CD4-positive, alpha-beta T cell (primary cell): ENCODE measurements at regions not wholly inside any gene's neighbourhood (a gene's known extent, or its start where the extent isn't known, plus 50 kb on each side); places are given as distances from the start of the nearest gene placed in this dataset.

Experiments
- ATAC-seq: fragments of 200-7000 bp; cut with Tn5 transposase; one replicate; pipeline ENCODE4 v1.10.0; 2022; ENCODE audit warnings: mild to moderate bottlenecking; ENCODE audit not compliant: poor library complexity
- CTCF ChIA-PET: fragments of 350-600 bp; sonication (Branson Sonifier 250); formaldehyde crosslinking; loops from one replicate; lab custom pipeline; 2021; ENCODE audit warnings: antibody characterized with exemption, inconsistent platforms; lab: Charles Lee
- POLR2A ChIA-PET: fragments of 350-600 bp; sonication (Branson Sonifier 250); formaldehyde crosslinking; loops from one replicate; lab custom pipeline; 2021; ENCODE audit warnings: antibody characterized with exemption, inconsistent platforms; lab: Charles Lee
- DNase-seq, 14 experiments: peaks; one replicate each; pipeline ENCODE4 v3.0.0-alpha.2; 2013 to 2020; ENCODE audit warnings: mixed read lengths in 2 of 14
- H3K27ac ChIP-seq, 2 donors: one replicate each; pipeline versions ENCODE4 v1.5.1 to v1.7.0; 2013; ENCODE audit warnings: low read length in 2 of 2, low read depth in 1 of 2, mild to moderate bottlenecking in 1 of 2
- H3K27me3 ChIP-seq, 2 experiments: 1 replicate in 1 of 2; 2 replicates in 1 of 2; pipeline versions ENCODE4 v1.6.1 to v1.7.0; 2013; ENCODE audit warnings: low read length in 2 of 2, control low read depth in 1 of 2, mild to moderate bottlenecking in 1 of 2, moderate library complexity in 1 of 2; ENCODE audit not compliant: insufficient read depth in 2 of 2, control insufficient read depth in 1 of 2
- H3K36me3 ChIP-seq: one replicate; pipeline ENCODE4 v1.6.1; 2013; ENCODE audit warnings: low read length, control low read depth; ENCODE audit not compliant: insufficient read depth
- H3K4me1 ChIP-seq: one replicate; pipeline ENCODE4 v1.6.1; 2013; ENCODE audit warnings: low read length, control low read depth; ENCODE audit not compliant: insufficient read depth
- H3K4me3 ChIP-seq: one replicate; pipeline ENCODE4 v1.5.1; 2013; ENCODE audit warnings: mild to moderate bottlenecking, low read length, moderate library complexity
- H3K9me3 ChIP-seq, 2 experiments: 1 replicate in 1 of 2; 2 replicates in 1 of 2; pipeline versions ENCODE4 v1.6.1 to v1.7.0; 2013; ENCODE audit warnings: low read length in 2 of 2, mild to moderate bottlenecking in 2 of 2, control low read depth in 1 of 2, moderate library complexity in 1 of 2; ENCODE audit not compliant: control insufficient read depth in 1 of 2, insufficient read depth in 1 of 2
- H3K27ac Mint-ChIP-seq: one replicate; pipeline ENCODE4 v1.8.0; 2020; ENCODE audit warnings: mixed read lengths
- H3K27me3 Mint-ChIP-seq: one replicate; pipeline ENCODE4 v1.8.0; 2021; ENCODE audit warnings: mixed read lengths
- H3K36me3 Mint-ChIP-seq: one replicate; pipeline ENCODE4 v1.8.0; 2021; ENCODE audit warnings: low read depth, mixed read lengths
- H3K4me1 Mint-ChIP-seq: one replicate; pipeline ENCODE4 v1.8.0; 2021; ENCODE audit warnings: low read depth, mixed read lengths
- H3K4me3 Mint-ChIP-seq: one replicate; pipeline ENCODE4 v1.8.0; 2020; ENCODE audit warnings: mild to moderate bottlenecking, mixed read lengths
- H3K9me3 Mint-ChIP-seq: one replicate; pipeline ENCODE4 v1.8.0; 2020; ENCODE audit warnings: mixed read lengths
- intact Hi-C, 2 experiments: fragments of 100-400 bp; cut with DNase I in 1 of 2; cut with micrococcal nuclease in 1 of 2; formaldehyde crosslinking; loops; one replicate each; pipeline versions ENCODE4 v1.15.1 to v1.9.0; 2023 to 2025; cut with DNase I, micrococcal nuclease
- TF ChIP-seq, protein P1 (sequence below): fragments of 200-600 bp; IDR thresholded peaks from one replicate; pipeline ENCODE4 v1.8.0; 2022; ENCODE audit warnings: antibody characterized with exemption, mild to moderate bottlenecking

DNA sequence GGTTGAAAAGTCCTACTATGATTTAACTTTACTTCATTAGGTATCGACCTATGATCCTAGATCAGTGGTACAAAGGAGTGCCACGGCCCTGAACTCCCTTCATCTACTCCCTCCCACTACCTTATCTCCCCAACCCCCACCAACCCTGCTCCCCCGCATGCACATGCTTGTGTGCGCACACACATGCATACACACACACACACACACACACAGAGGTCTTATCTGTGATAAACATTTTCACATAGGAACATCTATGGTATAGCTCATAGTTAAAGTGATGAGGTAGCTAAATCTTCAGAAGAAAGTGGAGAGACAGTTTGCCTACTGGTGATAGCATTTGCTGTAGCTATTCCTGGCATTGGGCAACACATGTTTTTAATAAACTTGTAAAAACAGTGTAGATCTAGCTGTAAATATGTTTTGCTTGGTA lies 471.3 kb downstream of the ZEB2 start:
- DNase-seq: no peak
- Mint-ChIP-seq H3K4me3 (no peak overlapping the region), H3K9me3 (no peaks in the 10 kb centered on the region), H3K4me1 (no peaks in the 10 kb centered on the region), H3K36me3 (no peaks in the 10 kb centered on the region), H3K27me3 (no peaks in the 10 kb centered on the region), H3K27ac (no peak overlapping the region)
- Histone ChIP-seq H3K36me3 (no peaks in the 10 kb centered on the region), H3K4me3 (no peak overlapping the region), H3K4me1 (no peaks in the 10 kb centered on the region), H3K9me3 (no peaks in the 10 kb centered on the region), H3K27me3 (no peaks in the 10 kb centered on the region), H3K27ac (no peak overlapping the region)
- POLR2A ChIA-PET: no interaction called here
- TF ChIP-seq, protein P1, sequence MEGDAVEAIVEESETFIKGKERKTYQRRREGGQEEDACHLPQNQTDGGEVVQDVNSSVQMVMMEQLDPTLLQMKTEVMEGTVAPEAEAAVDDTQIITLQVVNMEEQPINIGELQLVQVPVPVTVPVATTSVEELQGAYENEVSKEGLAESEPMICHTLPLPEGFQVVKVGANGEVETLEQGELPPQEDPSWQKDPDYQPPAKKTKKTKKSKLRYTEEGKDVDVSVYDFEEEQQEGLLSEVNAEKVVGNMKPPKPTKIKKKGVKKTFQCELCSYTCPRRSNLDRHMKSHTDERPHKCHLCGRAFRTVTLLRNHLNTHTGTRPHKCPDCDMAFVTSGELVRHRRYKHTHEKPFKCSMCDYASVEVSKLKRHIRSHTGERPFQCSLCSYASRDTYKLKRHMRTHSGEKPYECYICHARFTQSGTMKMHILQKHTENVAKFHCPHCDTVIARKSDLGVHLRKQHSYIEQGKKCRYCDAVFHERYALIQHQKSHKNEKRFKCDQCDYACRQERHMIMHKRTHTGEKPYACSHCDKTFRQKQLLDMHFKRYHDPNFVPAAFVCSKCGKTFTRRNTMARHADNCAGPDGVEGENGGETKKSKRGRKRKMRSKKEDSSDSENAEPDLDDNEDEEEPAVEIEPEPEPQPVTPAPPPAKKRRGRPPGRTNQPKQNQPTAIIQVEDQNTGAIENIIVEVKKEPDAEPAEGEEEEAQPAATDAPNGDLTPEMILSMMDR: no peak
- CTCF ChIA-PET: no interaction called here
- no peak for ATAC-seq
- intact Hi-C loops: no loop called here

DNA sequence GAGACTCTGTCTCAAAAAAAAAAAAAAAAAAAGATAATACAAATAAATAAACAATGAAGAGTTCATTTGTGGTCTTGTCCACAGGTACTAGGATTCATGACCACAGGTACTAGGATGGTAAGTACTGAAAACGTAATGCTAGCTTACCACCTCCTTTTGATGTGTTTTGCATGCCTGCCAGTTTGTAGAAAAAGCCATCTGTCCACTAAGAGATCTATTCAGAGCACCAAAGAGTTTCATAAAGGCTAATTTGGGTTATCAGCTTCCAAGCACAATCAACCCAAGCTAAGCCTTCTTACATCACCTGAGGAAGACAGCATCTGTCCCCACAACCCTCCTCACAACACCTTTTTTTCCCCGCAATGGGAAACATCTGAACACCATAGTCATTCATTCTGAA lies 477.2 kb downstream of the ZEB2 start:
- no peak overlapping the region for H3K4me3 Mint-ChIP-seq
- H3K36me3 Mint-ChIP-seq: no peaks in the 10 kb centered on the region
- H3K9me3 Mint-ChIP-seq: no peaks in the 10 kb centered on the region
- TF ChIP-seq, protein P1: no peak
- no peaks in the 10 kb centered on the region for H3K36me3 ChIP-seq
- H3K4me1 ChIP-seq: no peaks in the 10 kb centered on the region
- peaks cover 4% of the 10 kb centered on the region for H3K4me1 Mint-ChIP-seq
- no peaks in the 10 kb centered on the region for H3K9me3 ChIP-seq
- CTCF ChIA-PET: no interaction called here
- no peak overlapping the region for H3K4me3 ChIP-seq
- no peaks in the 10 kb centered on the region for H3K27me3 ChIP-seq
- ATAC-seq: no peak
- no peak for DNase-seq
- intact Hi-C loops: no loop called here
- H3K27ac ChIP-seq: no peak overlapping the region
- H3K27ac Mint-ChIP-seq: no peak overlapping the region
- no peaks in the 10 kb centered on the region for H3K27me3 Mint-ChIP-seq
- POLR2A ChIA-PET: no interaction called here

DNA sequence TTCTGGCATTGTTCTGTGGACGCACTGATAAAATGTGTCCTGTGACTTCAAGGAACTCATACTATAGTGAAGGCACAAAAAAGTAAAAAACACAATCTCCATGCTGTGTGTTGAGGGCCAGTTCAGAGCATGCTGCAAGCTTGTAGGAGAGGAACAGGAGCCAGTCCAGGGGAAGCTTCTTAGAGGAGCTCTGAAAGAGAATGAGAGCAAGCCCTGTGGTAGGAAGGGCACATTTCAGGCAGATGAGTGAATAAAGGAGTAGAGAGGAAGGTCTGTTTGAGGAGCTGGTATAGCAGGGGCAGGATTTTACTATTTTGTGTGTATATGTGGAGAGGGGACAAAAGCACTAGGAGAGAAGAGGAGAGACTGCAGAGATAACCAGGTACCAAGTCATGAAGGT lies 478.3 kb downstream of the ZEB2 start:
- Histone ChIP-seq H3K4me1 (no peaks in the 10 kb centered on the region), H3K27me3 (no peaks in the 10 kb centered on the region), H3K36me3 (no peaks in the 10 kb centered on the region), H3K9me3 (no peaks in the 10 kb centered on the region), H3K27ac (no peak overlapping the region), H3K4me3 (no peak overlapping the region)
- TF ChIP-seq, protein P1: no peak
- peaks cover 4% of the 10 kb centered on the region for H3K4me1 Mint-ChIP-seq
- H3K9me3 Mint-ChIP-seq: no peaks in the 10 kb centered on the region
- intact Hi-C loops: no loop called here
- H3K27me3 Mint-ChIP-seq: no peaks in the 10 kb centered on the region
- H3K36me3 Mint-ChIP-seq: no peaks in the 10 kb centered on the region
- H3K4me3 Mint-ChIP-seq: no peak overlapping the region
- DNase-seq: no peak
- ChIA-PET CTCF (no interaction called here), POLR2A (no interaction called here)
- H3K27ac Mint-ChIP-seq: no peak overlapping the region
- no peak for ATAC-seq
